NCI-H524 (cell line): ENCODE measurements at regions not wholly inside any gene's neighbourhood (a gene's known extent, or its start where the extent isn't known, plus 50 kb on each side); places are given as distances from the start of the nearest gene placed in this dataset.

Source experiments
- DNase-seq, 2 experiments: peaks; one replicate each; lab custom pipeline; 2025; lab: John Stamatoyannopoulos, UW

- no peak for DNase-seq
Measured at GRCh38 chr12:63232896-63233295, 81.9 kb upstream of the AVPR1A start.

GRCh38 chr12:63228853-63229252 is 77.9 kb upstream of the AVPR1A start:
- DNase-seq, result no peak

DNA sequence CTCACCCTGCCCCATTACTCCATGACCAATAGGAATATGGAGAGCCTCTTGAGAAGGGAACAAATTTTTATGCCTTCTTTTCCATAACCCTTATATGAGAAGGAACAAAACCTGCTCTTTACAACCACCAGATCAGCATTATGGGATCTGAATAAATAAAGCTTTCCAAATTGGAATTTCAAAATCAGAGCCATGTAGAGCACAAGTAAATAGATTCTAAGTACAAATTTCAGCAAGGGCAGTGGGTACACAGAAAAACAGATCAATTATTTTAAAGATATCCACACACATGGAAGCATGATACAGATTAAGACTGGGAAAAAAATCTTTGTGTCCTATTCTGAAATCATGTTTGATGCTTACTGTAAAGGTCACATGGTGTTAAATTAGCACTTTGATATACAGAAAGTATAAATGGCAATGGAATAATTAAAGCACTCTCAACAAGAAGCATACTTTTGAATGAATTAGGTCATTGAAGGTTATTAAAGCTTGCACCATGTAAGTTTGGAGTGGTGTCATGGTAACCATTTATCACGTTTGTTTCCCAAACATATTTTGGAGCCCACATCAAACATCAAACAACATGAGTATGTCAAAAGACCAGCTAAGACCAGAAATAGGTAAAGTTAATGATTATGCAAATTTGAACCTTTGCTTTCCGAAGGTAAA is 75.9 kb upstream of the AVPR1A start:
- no peak for DNase-seq

DNA sequence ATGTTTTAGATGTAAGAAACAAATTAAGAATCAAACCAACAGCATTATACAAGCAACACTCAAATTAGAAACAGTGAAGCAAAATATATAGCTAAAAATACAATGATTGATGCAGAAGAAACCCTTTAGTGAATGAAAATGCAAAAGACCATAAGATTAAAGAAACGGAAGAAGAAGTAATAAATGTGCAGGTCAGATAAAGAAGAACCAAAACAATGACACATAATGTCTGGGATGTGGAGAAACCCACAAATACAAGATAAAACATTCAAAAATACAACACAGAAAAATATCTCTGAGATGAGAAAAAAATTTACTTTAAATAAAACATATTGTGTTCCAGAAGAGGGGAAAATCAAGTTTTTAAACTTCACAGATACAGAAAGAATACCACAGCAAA is 73.4 kb upstream of the AVPR1A start:
- DNase-seq, result no peak

GRCh38 chr12:63223128-63223527 is 72.1 kb upstream of the AVPR1A start:
- DNase-seq, result no peak

DNA sequence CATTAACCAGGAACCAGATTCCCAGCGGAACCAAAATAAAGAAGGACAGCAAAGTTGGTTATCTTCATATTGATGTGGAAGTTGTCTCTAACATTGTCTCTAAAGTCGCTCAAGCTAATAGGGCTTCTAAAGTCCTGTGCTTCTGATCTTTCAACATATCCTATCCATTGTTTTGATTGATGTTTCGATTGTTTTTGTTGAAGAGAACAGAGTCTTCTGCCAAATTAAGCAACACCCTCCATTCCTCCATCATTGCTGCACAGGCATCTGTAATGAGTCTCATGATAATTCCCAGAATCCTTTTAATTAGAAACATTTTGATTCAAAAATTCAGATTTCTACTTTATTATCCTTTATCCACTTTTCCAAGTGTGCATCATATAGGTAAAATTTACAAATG is 71.6 kb upstream of the AVPR1A start:
- DNase-seq, result no peak

DNA sequence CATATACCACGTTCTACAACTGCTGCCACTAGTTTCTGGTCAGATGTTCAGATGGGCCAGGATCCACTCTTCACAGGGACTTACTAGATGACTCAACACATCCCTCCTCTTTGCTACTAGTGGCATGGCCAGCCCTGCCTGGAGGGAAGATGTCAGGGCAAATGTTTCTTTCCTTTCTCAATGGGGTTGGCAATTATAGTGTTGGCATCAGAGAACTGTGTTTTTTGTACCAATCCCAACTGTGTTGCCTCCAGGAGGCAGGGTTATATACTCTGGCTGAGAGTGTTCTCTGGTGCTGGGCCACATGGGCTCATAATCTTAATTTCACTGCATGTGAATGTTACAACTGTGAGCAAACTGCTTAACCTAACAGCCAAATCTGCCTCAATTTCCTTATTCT is 69.9 kb upstream of the AVPR1A start:
- DNase-seq, result no peak

DNA sequence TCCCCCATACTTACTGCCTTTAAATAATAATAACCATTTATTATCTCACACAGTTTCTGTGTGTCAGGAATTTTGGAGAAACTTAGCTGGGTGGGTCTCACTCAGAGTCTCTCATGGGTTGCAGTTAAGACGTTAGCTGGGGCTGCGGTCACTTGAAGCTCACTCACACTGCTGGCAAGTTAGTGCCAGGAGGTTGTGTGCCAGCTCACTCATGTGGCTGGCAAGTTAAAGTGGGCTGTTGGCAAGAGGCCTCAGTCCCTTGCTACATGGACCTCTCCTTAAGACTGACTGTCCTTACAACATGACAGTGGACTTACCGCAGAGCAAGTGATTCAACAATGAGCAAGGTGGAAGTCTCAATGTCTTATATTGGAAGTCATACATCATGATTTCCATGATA is 61.3 kb upstream of the AVPR1A start:
- DNase-seq, result no peak

GRCh38 chr12:63208956-63209355 is 58.0 kb upstream of the AVPR1A start:
- no peak for DNase-seq

- no peak for DNase-seq
Measured at GRCh38 chr12:63206909-63207308, 55.9 kb upstream of the AVPR1A start.

DNA sequence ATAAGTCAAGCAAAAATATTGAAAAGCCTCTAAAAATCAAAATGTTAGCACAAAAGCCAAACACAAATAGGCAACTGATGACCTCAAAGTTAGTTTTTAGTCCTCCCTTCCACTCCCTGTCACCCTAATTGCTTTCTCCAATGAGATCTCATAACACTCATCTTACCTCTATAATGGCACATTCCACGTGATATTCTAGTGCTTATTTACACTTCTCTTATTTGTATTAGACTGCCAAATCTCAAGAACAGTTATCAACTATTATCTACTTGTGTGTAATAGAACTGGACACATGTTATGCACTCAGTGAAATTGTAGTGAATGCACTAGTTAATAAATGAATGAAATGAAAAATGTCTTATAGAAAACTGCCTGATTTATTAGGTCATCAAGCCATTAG is 55.5 kb upstream of the AVPR1A start:
- no peak for DNase-seq
